A673 (cell line): ENCODE measurements at regions not wholly inside any gene's neighbourhood (a gene's known extent, or its start where the extent isn't known, plus 50 kb on each side); places are given as distances from the start of the nearest gene placed in this dataset.

Experiments
- CTCF ChIP-seq: fragments of 300-800, 200-600 bp; sonication (generic); conservative IDR thresholded peaks from 2 replicates; pipeline ENCODE4 v1.5.1; 2017; ENCODE audit warnings: low read depth, mild to moderate bottlenecking, antibody characterized with exemption, low read length, moderate library complexity, mixed read lengths
- EZH2 ChIP-seq: fragments of 200-600 bp; sonication (generic); IDR thresholded peaks from 2 replicates; pipeline ENCODE4 v1.6.1; 2017; ENCODE audit warnings: borderline replicate concordance, low read depth, mild to moderate bottlenecking, mixed read lengths, antibody characterized with exemption, low read length; ENCODE audit not compliant: poor library complexity, severe bottlenecking

- no peak for TF ChIP-seq CTCF
- TF ChIP-seq EZH2, result no peak
Observed at GRCh38 chr22:49015459-49015858, 812.2 kb downstream of the BRD1 start.
